Tibial nerve (tissue), 4 donors: ENCODE measurements at regions not wholly inside any gene's neighbourhood (a gene's known extent, or its start where the extent isn't known, plus 50 kb on each side); places are given as distances from the start of the nearest gene placed in this dataset.

Source experiments
- DNase-seq, 2 donors: peaks; one replicate each; pipeline ENCODE4 v3.0.0-alpha.2; 2019; ENCODE audit warnings: low spot score in 2 of 2
- H3K27ac ChIP-seq, 4 donors: fragments of 200-600 bp; sonication (generic) in 3 of 4; one replicate each; pipeline ENCODE4 v1.5.1; 2017 to 2019; ENCODE audit warnings: mild to moderate bottlenecking in 1 of 4
- H3K27me3 ChIP-seq, 2 donors: fragments of 200-600 bp; sonication (generic) in 1 of 2; one replicate each; pipeline versions ENCODE4 v1.5.1 to v1.6.0; 2017 to 2019
- H3K36me3 ChIP-seq, 3 donors: fragments of 200-600 bp; sonication (generic); one replicate each; pipeline ENCODE4 v1.5.1; 2018 to 2019
- H3K4me1 ChIP-seq, 4 donors: fragments of 200-600 bp; sonication (generic) in 3 of 4; one replicate each; pipeline ENCODE4 v1.5.1; 2017 to 2019
- H3K4me3 ChIP-seq, 4 donors: fragments of 200-600 bp; sonication (generic) in 3 of 4; one replicate each; pipeline ENCODE4 v1.5.1; 2017 to 2019; ENCODE audit warnings: mild to moderate bottlenecking in 1 of 4, moderate library complexity in 1 of 4
- H3K9me3 ChIP-seq, 4 donors: fragments of 200-600 bp; sonication (generic) in 3 of 4; one replicate each; pipeline ENCODE4 v1.5.1; 2017 to 2019
- EP300 ChIP-seq, 2 donors: sonication (generic); formaldehyde crosslinking; IDR thresholded peaks; one replicate each; pipeline ENCODE4 v1.6.1; 2017; ENCODE audit warnings: antibody characterized with exemption in 2 of 2, mild to moderate bottlenecking in 1 of 2
- POLR2A ChIP-seq, 2 donors: fragments of 450-650 bp; IDR thresholded peaks; one replicate each; pipeline ENCODE4 v1.6.1; 2017; ENCODE audit warnings: antibody characterized with exemption in 2 of 2, mild to moderate bottlenecking in 2 of 2, moderate library complexity in 2 of 2
- WGBS, 2 donors: methylation state at CpG; one replicate each; pipeline ENCODE4 v1.1.5; 2018; 5-methylcytosine and 5-hydroxymethylcytosine counted together
- TF ChIP-seq, protein P1 (sequence below), 5 experiments: fragments of 200-600 bp in 3 of 5; fragments of 450-650 bp in 2 of 5; sonication (generic) in 3 of 5; IDR thresholded peaks; one replicate each; pipeline ENCODE4 v1.5.1; 2016 to 2019; ENCODE audit warnings: antibody characterized with exemption in 5 of 5, mild to moderate bottlenecking in 3 of 5, moderate library complexity in 2 of 5

DNA sequence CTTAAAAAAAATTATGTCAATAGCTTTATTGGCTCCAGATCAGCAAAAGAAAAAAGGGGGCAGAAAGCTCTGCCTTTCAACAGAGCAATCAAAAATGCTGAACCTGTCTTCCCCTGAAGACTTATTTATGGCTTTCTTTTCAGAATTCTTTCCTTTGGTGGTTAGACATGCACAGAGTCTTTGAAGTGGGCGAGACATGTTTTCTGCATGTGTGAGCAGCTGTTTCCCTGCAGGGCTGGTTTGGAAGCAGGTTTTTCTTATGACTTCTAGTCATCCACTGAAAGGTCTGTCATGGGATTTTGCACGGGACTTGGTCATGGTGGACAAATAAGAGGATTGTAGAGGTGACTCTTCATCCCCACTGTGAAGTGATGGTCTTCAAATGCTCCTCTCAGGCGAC, 160.3 kb downstream of the VAPA start:
- Histone ChIP-seq H3K4me1 (no peaks in the 10 kb centered on the region), H3K36me3 (no peaks in the 10 kb centered on the region), H3K9me3 (no peaks in the 10 kb centered on the region), H3K27me3 (no peaks in the 10 kb centered on the region), H3K4me3 (no peak overlapping the region), H3K27ac (no peak overlapping the region)
- TF ChIP-seq EP300 (IDR thresholded peaks at IDR 0.05): no peak
- TF ChIP-seq, protein P1, sequence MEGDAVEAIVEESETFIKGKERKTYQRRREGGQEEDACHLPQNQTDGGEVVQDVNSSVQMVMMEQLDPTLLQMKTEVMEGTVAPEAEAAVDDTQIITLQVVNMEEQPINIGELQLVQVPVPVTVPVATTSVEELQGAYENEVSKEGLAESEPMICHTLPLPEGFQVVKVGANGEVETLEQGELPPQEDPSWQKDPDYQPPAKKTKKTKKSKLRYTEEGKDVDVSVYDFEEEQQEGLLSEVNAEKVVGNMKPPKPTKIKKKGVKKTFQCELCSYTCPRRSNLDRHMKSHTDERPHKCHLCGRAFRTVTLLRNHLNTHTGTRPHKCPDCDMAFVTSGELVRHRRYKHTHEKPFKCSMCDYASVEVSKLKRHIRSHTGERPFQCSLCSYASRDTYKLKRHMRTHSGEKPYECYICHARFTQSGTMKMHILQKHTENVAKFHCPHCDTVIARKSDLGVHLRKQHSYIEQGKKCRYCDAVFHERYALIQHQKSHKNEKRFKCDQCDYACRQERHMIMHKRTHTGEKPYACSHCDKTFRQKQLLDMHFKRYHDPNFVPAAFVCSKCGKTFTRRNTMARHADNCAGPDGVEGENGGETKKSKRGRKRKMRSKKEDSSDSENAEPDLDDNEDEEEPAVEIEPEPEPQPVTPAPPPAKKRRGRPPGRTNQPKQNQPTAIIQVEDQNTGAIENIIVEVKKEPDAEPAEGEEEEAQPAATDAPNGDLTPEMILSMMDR (IDR thresholded peaks at IDR 0.05): no peak
- no peak for TF ChIP-seq POLR2A (IDR thresholded peaks at IDR 0.05)
- DNase-seq: no peak
- 69 to 83% methylated on average over 3 of the region's 3 CpGs for WGBS, 2 donors

DNA sequence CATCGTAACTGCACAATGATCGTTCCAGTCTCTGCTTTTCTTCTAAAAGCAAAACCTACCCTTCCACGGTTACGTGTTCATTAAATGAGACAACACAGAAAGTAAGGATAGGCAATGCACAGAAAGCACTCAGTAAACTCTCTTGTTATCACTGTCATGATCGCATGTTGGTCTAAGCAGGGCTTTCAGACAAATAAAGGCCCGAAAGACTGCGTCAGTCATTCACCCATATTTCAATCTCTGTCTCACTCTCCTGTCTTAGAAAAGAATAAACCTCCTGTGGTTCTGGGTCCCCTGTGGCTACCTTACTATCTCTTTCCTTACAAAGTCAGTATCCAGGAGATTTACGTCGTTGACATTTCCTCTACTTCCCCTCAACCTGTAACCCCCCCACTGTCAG, 160.9 kb downstream of the VAPA start:
- no peak for TF ChIP-seq POLR2A (IDR thresholded peaks at IDR 0.05)
- TF ChIP-seq, protein P1 (IDR thresholded peaks at IDR 0.05): no peak
- TF ChIP-seq EP300 (IDR thresholded peaks at IDR 0.05): no peak
- WGBS, 2 donors: 84 to 91% methylated on average over 9 of the region's 9 CpGs
- Histone ChIP-seq H3K36me3 (no peaks in the 10 kb centered on the region), H3K4me3 (no peak overlapping the region), H3K9me3 (no peaks in the 10 kb centered on the region), H3K4me1 (no peaks in the 10 kb centered on the region), H3K27me3 (no peaks in the 10 kb centered on the region), H3K27ac (no peak overlapping the region)
- DNase-seq: no peak

DNA sequence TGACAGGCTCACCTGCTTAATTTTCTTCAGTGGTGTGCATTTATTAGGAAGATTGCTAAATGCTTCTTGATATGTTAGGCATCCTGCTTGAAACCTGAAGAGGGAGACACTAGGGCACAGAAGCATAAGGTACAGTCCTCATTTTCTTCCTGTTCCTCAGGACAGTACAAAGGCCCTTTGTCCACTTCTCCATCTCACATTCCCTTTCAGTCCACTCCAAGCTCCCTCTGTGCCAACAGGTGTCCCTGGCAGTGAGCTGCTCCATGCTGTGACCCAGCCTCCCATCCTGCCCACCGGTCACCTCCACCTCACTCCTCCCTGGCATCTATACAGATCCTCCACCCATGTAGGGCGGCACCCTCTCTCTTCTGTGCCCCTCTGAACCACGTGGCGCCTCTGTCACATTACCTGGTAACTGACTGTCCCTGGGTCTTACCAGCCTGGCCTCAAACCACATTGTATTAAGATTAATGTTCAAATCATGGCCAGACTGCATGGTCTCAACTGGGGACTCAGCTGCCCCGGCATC, 162.8 kb downstream of the VAPA start:
- TF ChIP-seq EP300 (IDR thresholded peaks at IDR 0.05): no peak
- TF ChIP-seq, protein P1 (IDR thresholded peaks at IDR 0.05): no peak
- no peak for TF ChIP-seq POLR2A (IDR thresholded peaks at IDR 0.05)
- WGBS, 2 donors: 95 to 100% methylated on average over 5 of the region's 5 CpGs
- Histone ChIP-seq H3K4me1 (no peaks in the 10 kb centered on the region), H3K27me3 (no peaks in the 10 kb centered on the region), H3K27ac (no peak overlapping the region), H3K4me3 (no peak overlapping the region), H3K9me3 (no peaks in the 10 kb centered on the region), H3K36me3 (no peaks in the 10 kb centered on the region)
- no peak for DNase-seq

DNA sequence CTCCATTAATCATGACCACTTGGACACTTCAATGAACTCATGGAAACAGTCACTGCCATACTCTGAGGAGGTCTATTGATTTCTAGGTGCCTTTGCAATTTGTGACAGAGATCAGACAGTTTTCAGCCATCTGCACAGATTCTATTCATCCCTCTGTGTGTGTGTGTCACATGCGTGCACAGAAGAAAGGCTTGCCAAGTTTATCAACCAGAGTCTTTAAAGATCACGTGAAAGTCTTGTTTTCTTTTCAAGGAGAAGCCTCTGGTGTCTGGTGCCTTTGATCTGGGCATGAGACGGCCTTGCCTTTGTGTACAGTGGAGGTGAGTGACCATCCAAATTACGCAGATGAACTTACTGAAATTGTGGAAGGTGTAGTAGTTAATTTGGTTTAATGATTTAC, 164.2 kb downstream of the VAPA start:
- no peak for DNase-seq
- TF ChIP-seq, protein P1 (IDR thresholded peaks at IDR 0.05): no peak
- no peak for TF ChIP-seq POLR2A (IDR thresholded peaks at IDR 0.05)
- no peak for TF ChIP-seq EP300 (IDR thresholded peaks at IDR 0.05)
- Histone ChIP-seq H3K27ac (no peak overlapping the region), H3K9me3 (peaks cover 0 to 12% (median 2%) of the 10 kb centered on the region in 4 donors), H3K4me1 (no peaks in the 10 kb centered on the region), H3K4me3 (no peak overlapping the region), H3K36me3 (no peaks in the 10 kb centered on the region), H3K27me3 (no peaks in the 10 kb centered on the region)
- WGBS, 2 donors: 73 to 85% methylated on average over 4 of the region's 4 CpGs

DNA sequence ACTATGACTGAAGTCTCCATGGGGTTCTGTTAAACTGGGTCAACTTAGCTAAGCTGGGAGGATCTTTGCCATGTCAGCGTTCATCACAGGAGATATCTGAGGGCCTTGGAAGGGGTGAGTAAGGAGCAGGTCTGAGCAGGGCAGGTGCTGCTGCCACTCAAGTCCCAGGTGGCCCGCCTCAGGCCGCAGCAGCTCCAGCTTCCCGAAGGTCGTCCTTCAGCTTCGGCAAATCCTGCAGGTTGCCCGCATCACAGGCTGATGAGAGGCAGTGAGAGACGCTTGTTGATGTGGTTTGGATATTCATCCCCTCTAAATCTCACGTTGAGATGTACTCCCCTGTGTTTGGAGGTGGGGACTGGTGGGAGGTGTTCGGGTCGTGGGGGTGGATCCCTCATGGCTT, 166.6 kb downstream of the VAPA start:
- Histone ChIP-seq H3K9me3 (peaks cover 0 to 19% (median 2%) of the 10 kb centered on the region in 4 donors), H3K27ac (no peak overlapping the region), H3K4me1 (no peaks in the 10 kb centered on the region), H3K27me3 (no peaks in the 10 kb centered on the region), H3K4me3 (no peak overlapping the region), H3K36me3 (peaks cover 0 to 5% (median 0%) of the 10 kb centered on the region in 3 donors)
- DNase-seq: no peak
- TF ChIP-seq POLR2A (IDR thresholded peaks at IDR 0.05) (no peak), EP300 (IDR thresholded peaks at IDR 0.05) (no peak)
- TF ChIP-seq, protein P1 (IDR thresholded peaks at IDR 0.05): no peak
- 94 to 96% methylated on average over 11 of the region's 11 CpGs for WGBS, 2 donors
